HG03558 (cell line): ENCODE measurements at regions not wholly inside any gene's neighbourhood (a gene's known extent, or its start where the extent isn't known, plus 50 kb on each side); places are given as distances from the start of the nearest gene placed in this dataset.
"Not testable (repeated sequence)": the region's sequence is repeated elsewhere in the genome, so short reads cannot be mapped to it uniquely, and the experiment has no call there.

ENCODE experiments used
- ATAC-seq: cut with Tn5 transposase; IDR thresholded peaks from one replicate; pipeline ENCODE4 v1.9.1; 2021; ENCODE audit warnings: moderate number of reproducible peaks; ENCODE audit not compliant: unreplicated experiment; ENCODE audit errors: extremely low read depth

DNA sequence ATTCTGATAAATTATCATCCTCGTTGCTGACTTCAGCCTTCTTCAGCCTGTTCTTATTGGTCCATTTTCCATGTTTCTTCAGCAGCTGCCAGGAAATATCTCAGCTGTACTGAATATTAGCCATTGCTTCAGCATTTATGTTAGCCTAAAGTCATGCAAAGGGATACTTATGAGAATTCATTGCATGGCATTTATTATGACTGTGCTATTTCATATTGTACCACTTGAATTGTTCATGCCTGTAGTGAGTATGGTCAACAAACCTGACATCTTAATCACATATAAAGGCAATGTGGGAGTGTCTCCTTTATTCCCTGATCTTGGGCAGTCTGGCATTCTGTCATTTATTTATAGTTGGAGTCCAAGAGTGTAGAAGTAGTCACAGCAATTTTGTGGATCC lies 193.4 kb upstream of the SLC35B3 start:
- ATAC-seq: no peak

DNA sequence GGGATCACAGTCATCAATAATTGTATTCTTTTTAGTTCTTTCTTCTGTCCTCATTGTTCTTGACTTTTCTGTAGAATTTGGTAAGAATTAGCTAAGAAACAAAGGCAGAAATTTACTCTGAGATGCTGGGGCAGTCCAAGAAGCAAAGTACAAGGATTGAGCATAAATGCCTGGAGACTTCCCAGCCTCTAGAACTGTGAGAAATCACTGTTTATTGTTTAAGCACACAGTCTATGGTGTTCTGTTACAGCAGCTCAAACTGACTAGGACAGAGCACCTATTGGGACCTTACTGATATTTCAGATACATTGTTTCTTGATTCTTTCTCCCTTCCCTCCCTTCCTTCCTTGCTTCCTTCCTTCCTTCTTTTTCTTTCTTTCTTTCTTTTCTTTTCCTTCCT lies 192.7 kb upstream of the SLC35B3 start:
- no peak for ATAC-seq

DNA sequence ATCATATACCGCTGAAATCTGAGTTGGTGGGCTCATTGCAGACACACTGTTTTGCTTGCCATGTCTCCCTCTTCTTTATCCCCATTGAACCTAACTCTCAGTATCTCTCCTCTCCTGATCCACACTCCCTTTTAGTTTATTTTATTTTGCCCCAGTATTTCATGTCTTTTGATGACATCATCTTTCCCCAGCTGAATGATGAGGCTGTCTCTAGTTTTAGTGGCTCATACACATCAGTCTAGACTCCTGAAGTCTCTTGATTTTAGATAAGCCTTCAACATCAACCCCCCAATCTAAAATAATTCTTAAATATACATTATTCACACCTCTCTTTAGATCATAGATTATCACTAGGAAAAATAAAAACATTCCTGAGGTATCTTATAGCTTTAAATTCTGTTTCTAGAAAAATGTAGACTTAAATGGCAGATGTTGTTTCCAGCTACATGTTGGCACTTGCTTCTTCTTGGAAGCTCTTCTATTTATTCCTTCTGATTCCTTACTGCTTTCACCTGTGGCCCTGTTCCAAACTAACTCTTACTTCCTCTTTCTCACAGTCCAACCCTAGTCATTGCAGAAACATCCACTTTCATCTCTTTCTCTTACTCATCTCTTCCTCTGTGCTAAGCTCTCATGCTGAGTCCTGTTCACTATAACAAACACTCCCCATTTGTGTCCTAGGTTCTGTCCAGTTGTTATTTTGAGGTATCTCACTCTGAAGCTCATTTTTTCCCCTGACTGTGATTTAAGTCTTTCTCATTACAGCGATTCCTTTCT lies 191.9 kb upstream of the SLC35B3 start:
- no peak for ATAC-seq

DNA sequence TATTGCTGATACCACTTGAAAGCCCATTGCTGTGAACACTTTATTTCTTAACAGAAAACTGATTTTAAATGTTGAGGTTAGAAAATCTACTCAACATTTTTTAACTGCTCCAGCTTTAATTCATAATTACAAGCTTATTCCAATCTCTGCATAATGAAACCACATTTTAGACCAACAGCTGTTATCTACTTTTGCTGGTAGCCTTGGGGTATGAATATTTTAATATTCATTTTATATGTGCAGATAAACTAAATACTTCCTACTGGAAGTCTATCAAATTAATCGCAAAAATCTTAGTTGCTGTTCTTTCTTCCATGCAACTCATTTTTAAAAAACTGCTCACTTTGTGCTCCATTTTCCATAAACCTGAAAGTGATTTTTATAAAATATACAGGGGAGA lies 189.3 kb upstream of the SLC35B3 start:
- no peak for ATAC-seq

DNA sequence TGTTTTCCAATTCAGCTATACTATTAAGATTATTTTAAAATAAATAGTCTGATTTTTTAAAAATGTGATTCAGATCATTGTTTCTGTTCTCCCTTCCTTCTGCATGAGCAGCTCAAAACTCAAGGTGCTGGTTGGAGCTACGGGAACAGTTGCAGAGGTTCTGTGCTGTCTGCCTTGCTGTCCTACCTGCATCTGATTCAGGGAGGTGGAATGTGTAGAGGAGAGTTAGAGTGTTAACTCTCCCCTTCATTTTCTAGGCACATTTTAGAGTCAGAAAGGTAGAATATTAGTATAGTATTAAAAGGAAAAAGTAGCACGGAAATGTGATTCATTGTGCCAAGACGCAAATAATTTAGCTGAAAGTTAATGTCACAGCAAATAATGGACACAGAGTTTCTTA lies 188.1 kb upstream of the SLC35B3 start:
- no peak for ATAC-seq

DNA sequence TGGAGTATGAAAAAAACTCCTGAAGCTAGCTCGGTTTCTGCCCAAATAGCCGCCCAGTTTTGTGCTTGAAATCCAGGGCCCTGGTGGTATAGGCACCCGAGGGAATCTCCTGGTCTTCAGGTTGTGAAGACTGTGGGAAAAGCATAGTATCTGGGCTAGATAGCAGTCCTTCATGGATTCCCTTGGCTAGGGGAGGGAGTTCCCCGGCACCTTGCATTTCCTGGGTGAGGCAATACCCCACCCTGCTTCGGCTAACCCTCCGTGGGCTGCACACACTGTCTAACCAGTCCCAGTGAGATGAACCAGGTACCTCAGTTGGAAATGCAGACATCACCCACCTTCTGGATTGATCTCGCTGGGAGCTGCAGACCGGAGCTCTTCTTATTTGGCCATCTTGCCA lies 184.5 kb upstream of the SLC35B3 start:
- no peak for ATAC-seq

DNA sequence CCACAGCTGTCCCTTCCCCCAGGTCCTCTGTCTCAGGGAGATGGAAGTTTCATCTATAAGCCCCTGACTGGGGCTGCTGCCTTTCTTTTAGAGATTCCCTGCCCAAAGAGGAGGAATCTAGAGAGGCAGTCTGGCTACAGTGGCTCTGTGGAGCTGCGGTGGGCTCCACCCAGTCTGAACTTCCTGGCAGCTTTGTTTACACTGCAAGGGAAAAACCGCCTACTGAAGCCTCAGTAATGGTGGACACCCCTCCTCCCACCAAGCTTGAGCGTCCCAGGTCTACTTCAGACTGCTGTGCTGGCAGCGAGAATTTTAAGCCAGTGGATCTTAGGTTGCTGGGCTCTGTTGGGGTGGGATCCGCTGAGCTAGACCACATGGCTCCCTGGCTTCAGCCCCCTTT lies 184.1 kb upstream of the SLC35B3 start:
- not testable (repeated sequence) for ATAC-seq

DNA sequence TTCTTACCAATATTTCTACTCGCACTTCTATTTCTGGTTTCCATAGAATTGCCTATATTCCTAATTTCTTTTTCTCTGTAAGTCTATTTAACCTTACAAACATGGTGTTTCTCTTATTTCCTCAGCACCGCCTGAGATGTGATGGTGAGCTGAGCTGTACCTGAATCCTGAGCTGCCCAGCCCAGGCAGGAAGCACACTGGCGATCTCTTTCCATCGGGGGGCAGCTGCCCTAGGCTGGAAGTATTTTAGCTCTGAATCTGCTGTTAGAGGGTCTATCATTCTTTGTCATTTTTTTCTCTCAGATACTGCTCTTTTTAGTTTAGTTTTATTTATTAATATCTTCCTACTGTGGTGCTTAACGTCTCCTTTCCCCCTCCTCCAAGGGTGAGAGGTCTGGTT lies 173.4 kb upstream of the SLC35B3 start:
- ATAC-seq: no peak

DNA sequence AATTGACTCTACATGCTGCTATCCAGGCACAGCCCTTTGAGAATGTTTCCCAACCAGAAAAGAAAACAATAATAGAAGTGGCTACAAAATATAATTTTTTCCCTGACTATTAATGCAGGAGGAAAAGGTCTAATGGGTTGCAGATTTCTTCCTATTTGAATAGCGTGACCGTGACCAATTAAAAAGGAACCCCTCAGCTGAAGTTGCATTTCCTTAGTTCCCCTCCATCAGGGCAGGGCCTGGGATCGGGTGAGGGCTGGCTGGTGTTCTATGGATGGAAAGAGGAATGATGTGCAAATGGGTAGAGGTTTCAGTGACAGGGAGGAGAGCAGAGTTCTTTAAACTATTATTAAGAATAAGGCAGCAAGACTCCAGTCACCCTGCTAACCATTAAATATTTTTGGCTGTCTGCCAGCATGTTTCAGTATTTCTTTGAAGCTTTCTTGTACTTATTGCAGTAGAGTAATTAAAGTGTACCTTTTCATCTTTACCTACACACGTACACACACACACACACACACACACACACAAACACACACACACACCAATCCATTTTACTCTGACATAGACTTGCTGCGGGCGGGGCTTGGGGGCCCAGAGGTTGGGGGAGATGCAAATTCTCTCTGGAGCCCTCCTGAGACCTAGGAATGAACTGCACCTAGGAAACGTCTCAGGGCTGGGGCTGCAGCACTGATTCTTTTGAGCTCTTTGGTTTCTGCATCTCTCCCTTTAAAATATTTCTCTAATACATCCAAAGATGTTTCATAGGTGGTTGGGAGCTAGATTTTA lies 154.8 kb upstream of the SLC35B3 start:
- ATAC-seq: no peak

DNA sequence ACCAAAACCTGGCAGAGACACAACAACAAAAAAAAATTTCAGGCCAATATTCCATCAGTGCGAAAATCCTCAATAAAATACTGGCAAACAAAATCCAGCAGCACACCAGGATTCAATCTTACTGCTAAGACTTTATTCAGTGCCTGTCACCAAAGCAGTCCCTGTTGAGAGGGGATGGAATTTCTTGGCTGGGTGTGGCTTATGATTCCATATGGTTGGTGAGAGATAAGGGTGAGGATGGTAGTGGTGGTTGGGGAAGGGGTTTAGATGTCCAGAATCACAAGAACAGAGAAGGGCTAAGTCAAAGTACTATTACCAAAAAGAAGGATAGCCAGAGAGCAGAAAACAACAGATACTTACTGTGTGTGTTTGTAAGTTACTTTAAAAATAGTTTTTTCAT lies 152.8 kb upstream of the SLC35B3 start:
- no peak for ATAC-seq

DNA sequence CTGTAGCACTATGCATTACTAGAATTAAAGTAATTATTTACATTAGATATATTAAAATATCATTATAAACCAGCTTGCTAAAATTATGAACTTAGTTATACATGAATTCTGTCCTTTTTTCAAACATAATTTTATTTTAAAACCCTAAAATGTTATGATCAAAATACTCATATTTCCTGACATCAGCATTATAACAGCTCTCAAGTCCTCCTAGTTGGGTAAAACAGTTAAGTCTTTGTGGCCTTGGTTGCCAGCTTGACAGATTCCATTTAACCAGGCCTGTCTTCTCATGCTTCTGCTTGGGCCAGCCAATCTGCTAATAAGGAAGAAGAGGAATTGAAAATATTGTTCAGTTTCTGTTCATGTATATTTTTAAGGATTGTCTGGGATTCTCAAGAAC lies 147.9 kb upstream of the SLC35B3 start:
- ATAC-seq: no peak

DNA sequence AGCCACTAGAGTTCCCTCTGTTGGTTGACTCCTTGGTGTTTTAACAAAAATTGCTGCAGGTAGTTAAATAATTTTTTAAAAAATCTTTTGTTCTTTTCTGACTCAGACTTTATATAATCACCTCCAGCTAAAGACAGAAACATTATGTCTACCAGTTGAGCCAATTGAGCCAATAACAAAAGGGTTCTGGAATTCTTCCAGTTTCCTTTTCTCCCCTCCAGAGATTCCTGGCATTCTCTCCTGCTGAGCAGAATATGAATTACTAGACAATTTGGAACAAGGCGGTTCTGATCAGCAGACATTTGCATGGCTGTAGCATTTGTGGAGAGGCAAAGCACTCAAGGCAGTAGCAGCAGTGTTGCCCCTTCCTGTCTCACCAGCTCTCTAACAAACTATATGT lies 144.0 kb upstream of the SLC35B3 start:
- no peak for ATAC-seq

DNA sequence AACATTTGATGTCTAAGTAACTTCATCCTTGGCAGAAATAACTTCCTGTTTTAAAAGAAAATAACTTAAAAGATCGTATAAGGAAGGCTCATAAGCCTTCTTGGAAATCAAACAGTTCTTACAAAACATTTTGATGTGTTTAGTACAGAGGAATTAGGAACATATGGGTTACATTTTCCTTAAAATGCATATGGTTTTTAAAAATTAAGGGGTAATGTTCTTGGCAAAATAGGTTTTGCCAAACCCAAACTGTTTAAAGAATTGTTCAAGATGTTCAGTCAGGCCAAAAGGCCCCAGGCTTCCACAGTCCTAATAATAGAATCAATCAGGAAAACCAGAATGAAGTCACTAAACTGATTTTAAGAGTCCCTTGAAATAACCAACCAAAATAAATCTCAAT lies 142.7 kb upstream of the SLC35B3 start:
- no peak for ATAC-seq

DNA sequence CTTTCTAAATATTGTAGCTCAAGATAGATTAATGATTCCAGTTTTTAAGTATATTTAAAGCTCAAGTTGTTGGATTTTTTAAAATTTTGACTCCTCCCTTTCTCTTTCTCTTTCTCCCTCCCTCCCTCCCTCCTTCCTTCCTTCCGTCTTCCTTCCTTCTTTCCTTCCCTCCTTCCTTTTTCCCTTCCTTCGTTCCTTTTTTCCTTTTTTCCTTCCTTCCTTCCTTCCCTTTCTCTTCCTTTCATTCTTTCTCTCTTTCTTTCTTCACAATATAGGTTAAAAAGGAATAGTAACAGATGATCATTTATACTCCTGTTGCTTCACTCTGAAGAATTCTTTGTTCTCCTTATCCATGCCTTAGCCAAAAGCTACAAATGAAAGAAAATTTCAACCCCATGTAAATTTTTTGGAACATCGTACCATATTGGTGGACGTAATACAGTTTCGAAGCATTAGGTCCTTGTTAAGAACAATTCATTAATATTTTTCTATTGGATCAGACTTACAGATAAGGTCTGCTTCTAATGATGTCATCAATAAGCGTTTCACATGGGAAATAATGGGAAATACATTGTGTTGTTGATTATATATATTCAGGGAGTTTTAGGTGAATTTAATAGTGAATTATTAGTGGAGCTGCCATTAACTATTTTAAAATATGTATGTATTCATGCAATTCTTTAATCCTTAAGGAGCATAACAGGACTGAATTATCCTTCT lies 139.6 kb upstream of the SLC35B3 start:
- ATAC-seq: no peak

DNA sequence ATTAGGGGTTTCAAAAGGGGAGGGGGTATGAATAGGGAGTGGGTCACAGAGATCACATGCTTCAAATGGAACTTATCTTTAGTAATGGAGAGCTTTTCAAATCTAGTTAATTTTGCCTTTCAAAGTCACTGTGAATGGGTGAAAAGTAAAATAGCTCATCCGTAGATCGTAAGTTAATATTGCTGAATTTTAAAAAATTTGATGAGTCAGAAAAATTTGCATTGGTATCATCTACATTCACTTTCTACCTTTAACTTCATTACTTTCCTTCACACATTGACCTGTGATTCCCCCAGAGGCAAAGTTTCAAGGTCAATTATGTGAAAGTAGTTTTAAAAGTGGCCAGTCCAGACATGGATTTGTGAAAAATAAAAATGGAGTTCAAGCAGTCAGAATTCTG lies 139.0 kb upstream of the SLC35B3 start:
- no peak for ATAC-seq

DNA sequence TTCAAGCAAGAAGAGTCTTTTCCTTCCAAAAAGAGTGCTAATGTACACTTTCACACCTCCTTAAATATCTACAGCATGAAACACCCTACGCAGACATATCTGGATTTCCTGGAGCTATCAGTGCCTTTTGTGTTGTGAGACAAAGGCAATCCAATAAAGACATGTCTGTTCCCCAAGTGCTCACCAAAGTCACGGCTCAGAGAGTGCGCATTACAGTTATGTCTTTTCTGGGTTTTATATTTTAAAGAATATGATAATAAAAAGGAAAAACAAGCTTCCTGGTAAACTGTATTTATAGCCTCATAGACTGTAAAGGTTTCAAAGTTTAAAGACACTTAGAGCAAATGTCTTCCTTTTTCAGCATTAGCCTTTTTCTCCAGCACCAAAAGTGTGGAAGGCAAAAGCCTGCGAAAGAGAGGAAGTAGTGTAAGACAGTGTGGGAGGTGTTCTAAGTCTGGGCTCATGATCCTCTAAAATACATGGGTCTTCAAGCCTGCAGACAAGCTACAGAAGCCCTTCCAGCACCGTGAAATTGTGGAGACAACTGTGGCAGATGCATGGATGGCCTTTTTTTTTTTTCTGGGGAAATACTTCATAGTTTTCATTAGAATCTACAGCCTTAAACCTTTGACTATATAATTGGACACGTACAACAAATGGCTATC lies 135.0 kb upstream of the SLC35B3 start:
- no peak for ATAC-seq

DNA sequence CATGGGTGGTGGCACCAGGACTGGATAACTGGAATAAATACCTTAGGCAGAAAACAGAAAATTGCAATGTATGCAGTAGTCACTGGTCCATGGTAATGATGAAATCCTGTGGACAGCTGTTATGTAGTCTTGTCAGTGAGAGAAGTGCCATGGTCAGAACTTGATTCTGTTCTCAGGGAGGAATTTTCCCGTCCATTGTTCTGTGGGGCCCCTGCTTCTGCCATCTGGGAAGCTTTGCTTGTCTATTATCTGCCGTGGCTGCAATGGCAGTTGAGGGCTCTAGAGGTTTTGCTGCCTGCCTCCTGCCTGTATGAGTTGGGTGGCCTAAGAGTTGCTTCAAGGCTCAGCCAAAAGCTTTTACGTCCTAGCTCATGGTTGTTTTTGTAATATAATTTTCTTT lies 126.8 kb upstream of the SLC35B3 start:
- ATAC-seq: no peak

DNA sequence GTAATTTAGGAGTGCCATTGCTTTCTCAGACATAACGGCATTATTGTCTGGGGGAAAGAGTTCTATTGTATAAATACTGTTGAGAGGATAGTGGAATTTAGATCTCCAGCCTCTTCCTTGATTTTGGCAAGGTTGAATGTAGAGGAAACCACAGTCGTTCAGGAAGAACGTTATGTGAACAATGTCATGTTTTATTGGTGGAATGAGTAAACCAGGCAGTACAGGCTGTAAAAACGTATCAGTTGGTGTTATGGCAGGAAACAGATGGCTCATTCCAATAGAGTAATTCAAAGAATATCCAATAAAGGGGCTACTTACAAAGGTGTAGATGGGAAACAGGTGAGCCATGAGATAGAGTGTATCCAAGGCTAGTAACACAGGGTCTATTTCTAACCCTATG lies 123.6 kb upstream of the SLC35B3 start:
- no peak for ATAC-seq

DNA sequence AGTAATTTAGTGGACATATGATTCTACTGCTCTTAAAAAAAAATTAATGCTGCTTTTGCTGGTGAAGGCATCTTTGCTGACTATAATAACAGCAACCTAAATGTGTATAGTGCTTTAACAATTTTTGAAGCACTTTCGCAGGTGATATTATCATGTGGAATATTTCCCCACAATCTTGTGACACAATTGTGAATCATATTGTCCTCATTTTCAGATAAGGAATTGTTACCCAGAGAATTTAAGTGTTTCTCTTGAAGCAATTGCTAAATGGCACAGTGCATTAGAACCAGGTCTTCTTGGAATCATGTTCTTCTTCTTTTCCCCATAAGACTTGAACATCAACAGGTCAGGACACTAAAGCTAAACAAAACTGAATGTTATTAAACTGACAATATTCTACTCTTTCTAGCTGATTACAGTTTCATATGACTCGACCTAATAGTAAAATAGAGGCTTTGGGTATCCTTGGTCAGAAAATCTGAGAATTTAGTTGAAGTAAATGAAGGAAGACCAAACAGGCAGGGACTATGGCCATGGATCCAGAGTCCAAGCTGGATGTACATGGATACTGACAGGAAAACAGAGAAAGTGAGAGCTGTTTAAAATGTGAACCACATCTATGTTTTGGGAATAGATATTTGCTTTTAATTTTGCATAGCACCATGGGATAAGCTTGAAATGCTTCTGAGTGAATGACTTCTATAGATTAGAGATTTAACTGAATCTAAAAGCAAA lies 121.8 kb upstream of the SLC35B3 start:
- no peak for ATAC-seq

DNA sequence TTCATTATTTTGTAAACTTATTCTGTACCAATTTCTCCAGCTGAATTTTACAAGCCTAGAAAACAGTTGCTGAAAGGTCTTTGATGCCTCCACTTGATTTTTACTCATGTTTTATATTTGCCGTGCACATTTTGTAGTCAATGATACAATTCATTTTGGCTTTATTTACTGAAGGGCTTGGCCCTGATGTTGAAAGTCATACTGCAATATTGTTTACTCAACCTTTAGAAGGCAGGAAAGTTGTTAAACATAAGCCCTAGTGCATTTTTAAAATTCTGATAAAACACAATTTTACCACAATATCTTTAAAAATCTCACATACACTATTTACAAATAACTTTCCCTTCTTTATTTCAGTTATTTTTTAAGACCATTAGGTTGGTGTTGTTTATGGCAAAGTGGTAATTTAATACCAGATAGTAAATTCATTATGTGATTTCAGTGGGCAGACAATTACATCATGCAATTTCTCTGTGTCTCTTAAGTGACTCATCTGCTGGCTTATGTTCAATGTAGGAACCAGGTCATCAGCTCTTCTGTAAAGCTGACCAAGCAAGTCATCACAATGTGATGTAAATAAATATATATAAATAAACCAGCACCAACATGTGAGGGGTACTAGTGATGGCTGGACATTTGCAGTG lies 121.1 kb upstream of the SLC35B3 start:
- ATAC-seq: no peak
